BE2C (cell line): ENCODE measurements at regions not wholly inside any gene's neighbourhood (a gene's known extent, or its start where the extent isn't known, plus 50 kb on each side); places are given as distances from the start of the nearest gene placed in this dataset.

Experiments
- DNase-seq: peaks from one replicate; pipeline ENCODE4 v3.0.0-alpha.2; 2020
- H3K27me3 ChIP-seq: fragments of 250-450 bp; sonication (Bioruptor Pico); 2 replicates; pipeline ENCODE4 v1.5.1; 2020; ENCODE audit warnings: mild to moderate bottlenecking
- H3K36me3 ChIP-seq: fragments of 250-450 bp; sonication (Bioruptor Pico); 2 replicates; pipeline ENCODE4 v1.5.1; 2020; ENCODE audit warnings: mild to moderate bottlenecking
- H3K4me1 ChIP-seq: fragments of 250-450 bp; sonication (Bioruptor Pico); 2 replicates; pipeline ENCODE4 v1.5.1; 2020
- H3K4me3 ChIP-seq: 2 replicates; pipeline ENCODE4 v1.5.1; 2011; ENCODE audit warnings: low read depth, low read length
- H3K9me3 ChIP-seq: fragments of 250-450 bp; sonication (Bioruptor Pico); 2 replicates; pipeline ENCODE4 v1.5.1; 2020
- TF ChIP-seq, protein P1 (sequence below): IDR thresholded peaks from 2 replicates; pipeline ENCODE4 v1.5.1; 2012; ENCODE audit warnings: mild to moderate bottlenecking, low read depth, low read length

DNA sequence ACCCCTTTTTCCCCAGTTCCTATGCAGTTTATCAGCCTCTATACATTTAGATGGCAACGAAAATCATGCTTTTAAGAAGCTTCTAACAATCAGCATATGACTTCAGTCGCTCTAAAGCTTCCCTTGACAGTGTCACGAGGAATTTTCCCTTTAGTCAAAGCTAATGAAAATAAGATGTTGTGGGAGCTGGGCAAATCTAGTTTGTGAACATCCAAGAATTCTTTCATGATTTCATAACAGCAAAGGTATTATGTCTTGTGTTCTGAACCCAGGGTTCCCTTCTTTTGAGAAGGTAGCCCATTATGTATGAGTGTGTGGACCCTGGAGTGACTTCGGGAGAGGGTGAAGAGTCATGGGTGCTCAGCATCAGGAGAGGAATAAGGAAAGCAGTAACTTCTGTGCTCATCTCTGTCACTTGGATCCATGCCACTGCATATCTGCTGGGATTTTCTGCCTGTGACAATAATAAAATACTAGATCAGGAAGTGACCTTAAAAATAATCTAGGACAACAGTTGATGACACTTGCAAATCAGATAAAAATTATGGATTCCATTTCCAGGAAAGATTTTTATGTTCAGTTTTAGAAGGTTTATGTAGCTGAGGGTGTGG lies 102.4 kb downstream of the PCSK1 start:
- H3K9me3 ChIP-seq: no peaks in the 10 kb centered on the region
- peaks cover 4% of the 10 kb centered on the region; the same call in 1 of the 2 replicates for H3K4me1 ChIP-seq
- no peaks in the 10 kb centered on the region for H3K27me3 ChIP-seq

DNA sequence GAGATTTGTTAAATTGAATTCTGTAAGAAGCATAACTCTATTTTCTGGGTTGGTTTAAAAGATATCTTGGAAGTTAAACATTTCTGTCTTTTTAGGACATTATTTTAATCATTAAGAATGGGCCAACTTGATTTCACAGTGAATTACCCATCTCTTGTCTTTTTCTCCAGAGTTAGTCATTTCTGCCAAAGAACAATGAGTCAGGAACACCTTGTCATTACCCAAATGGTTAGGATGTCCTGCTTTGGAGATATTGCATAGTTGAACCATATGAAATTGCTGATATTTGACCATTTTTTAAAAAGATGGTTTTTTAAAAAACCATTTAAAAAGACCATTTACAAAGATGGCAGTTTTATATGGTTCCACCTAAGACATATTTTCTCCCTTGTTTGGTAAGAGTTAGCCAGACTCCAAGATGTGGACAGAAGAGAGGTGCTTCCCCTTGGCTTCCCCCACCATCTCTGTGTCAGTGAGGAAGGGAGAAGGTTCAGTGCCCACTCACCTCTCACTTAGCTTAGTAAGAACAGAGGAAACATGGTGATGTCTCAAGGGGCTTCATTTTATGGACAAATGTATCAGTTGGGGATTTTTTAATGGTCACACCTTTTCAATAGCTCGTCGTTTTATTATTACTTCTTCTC lies 103.0 kb downstream of the PCSK1 start:
- TF ChIP-seq, protein P1, sequence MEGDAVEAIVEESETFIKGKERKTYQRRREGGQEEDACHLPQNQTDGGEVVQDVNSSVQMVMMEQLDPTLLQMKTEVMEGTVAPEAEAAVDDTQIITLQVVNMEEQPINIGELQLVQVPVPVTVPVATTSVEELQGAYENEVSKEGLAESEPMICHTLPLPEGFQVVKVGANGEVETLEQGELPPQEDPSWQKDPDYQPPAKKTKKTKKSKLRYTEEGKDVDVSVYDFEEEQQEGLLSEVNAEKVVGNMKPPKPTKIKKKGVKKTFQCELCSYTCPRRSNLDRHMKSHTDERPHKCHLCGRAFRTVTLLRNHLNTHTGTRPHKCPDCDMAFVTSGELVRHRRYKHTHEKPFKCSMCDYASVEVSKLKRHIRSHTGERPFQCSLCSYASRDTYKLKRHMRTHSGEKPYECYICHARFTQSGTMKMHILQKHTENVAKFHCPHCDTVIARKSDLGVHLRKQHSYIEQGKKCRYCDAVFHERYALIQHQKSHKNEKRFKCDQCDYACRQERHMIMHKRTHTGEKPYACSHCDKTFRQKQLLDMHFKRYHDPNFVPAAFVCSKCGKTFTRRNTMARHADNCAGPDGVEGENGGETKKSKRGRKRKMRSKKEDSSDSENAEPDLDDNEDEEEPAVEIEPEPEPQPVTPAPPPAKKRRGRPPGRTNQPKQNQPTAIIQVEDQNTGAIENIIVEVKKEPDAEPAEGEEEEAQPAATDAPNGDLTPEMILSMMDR: no peak
- H3K27me3 ChIP-seq: no peaks in the 10 kb centered on the region

More for the DNA sequence above, 102.4 kb downstream of the PCSK1 start:
- Histone ChIP-seq H3K4me3 (no peak overlapping the region), H3K36me3 (no peaks in the 10 kb centered on the region)
- TF ChIP-seq, protein P1: no peak
- no peak for DNase-seq

DNA sequence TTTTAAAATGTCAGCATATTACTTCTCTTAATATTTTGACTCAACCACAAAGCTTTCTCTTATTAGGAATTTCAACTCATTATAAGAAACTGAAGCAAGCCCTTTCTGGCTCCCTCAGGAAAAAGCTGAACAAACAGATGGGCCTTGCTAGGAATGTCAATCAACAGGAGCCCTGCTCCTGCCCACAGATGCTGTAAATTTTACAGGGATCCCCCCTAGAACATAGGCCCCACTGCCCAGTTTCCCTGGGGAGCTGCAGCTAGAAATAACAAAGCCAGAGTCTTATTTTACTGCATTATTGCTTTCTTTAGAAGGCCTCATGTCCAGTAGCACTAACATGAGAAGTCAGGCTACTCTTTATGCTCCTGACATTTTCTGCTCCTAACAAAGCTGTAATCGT lies 103.8 kb downstream of the PCSK1 start:
- no peaks in the 10 kb centered on the region for H3K27me3 ChIP-seq
- peaks cover 4% of the 10 kb centered on the region; the same call in 1 of the 2 replicates for H3K4me1 ChIP-seq
- TF ChIP-seq, protein P1: no peak
- H3K36me3 ChIP-seq: no peaks in the 10 kb centered on the region
- no peaks in the 10 kb centered on the region for H3K9me3 ChIP-seq
- no peak for DNase-seq
- no peak overlapping the region for H3K4me3 ChIP-seq

More for the DNA sequence above, 103.0 kb downstream of the PCSK1 start:
- Histone ChIP-seq H3K4me1 (peaks cover 4% of the 10 kb centered on the region; the same call in 1 of the 2 replicates), H3K9me3 (no peaks in the 10 kb centered on the region), H3K4me3 (no peak overlapping the region), H3K36me3 (no peaks in the 10 kb centered on the region)
- DNase-seq: no peak

- H3K9me3 ChIP-seq: no peaks in the 10 kb centered on the region
- H3K36me3 ChIP-seq: no peaks in the 10 kb centered on the region
- H3K27me3 ChIP-seq: no peaks in the 10 kb centered on the region
- H3K4me1 ChIP-seq: peaks cover 4% of the 10 kb centered on the region; the same call in 1 of the 2 replicates
- H3K4me3 ChIP-seq: no peak overlapping the region
- TF ChIP-seq, protein P1: peak; percentile 31
- DNase-seq: peak; percentile 24
Observed at GRCh38 chr5:96327722-96328121, 105.3 kb downstream of the PCSK1 start.

DNA sequence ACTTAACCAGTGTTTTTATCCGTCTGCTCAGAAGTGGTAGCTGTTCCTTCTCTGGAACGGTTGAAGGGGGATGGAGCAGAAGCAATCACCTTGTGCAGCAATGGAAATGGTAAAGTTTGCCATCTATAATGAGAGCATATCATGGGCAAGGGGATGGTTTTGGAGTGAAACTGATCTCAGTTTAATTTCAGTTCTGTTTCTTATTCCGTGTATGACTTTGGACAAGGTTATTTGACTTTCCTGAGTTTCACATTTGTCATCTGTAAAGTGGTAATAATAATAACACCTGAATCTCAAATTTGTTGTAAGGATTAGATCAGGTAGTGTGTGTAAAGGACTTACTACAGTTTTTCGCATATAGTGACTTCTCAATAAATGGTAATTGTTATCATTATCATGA lies 106.1 kb downstream of the PCSK1 start:
- Histone ChIP-seq H3K4me3 (no peak overlapping the region), H3K9me3 (no peaks in the 10 kb centered on the region), H3K36me3 (no peaks in the 10 kb centered on the region), H3K4me1 (peaks cover 4% of the 10 kb centered on the region; the same call in 1 of the 2 replicates), H3K27me3 (no peaks in the 10 kb centered on the region)
- TF ChIP-seq, protein P1: no peak
- no peak for DNase-seq

- no peak overlapping the region for H3K4me3 ChIP-seq
- TF ChIP-seq, protein P1: no peak
- DNase-seq: no peak
- no peaks in the 10 kb centered on the region for H3K27me3 ChIP-seq
- H3K9me3 ChIP-seq: no peaks in the 10 kb centered on the region
- peaks cover 4% of the 10 kb centered on the region; the same call in 1 of the 2 replicates for H3K4me1 ChIP-seq
- H3K36me3 ChIP-seq: no peaks in the 10 kb centered on the region
Observed at GRCh38 chr5:96324708-96325107, 108.3 kb downstream of the PCSK1 start.
